Bone marrow (tissue), 2 donors: ENCODE measurements at regions not wholly inside any gene's neighbourhood (a gene's known extent, or its start where the extent isn't known, plus 50 kb on each side); places are given as distances from the start of the nearest gene placed in this dataset.
"Not testable (repeated sequence)": the region's sequence is repeated elsewhere in the genome, so short reads cannot be mapped to it uniquely, and the experiment has no call there.

ENCODE experiments used
- DNase-seq, 2 donors: peaks; one replicate each; lab custom pipeline; 2025; lab: John Stamatoyannopoulos, UW

GRCh38 chr1:191498318-191498717 lies 659.9 kb upstream of the RGS18 start:
- no peak for DNase-seq

DNA sequence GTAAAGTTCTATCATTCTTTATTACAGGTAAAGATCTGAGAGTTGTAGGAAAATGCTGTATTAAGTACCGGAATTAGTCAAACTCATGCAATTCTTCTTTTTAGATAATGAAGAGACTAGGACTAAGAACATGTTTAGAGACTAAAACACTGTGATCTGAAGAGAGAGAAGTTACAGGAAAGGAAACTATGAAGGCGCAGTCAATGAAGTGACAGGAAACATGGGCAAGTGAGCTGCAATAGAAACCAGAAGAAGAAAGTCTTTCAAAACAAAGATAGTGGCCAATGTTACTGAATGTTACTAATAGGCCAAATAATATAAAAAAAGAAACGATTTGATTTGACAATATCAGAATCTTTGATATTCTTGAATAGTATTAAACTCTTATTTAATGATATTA lies 659.4 kb upstream of the RGS18 start:
- no peak for DNase-seq

DNA sequence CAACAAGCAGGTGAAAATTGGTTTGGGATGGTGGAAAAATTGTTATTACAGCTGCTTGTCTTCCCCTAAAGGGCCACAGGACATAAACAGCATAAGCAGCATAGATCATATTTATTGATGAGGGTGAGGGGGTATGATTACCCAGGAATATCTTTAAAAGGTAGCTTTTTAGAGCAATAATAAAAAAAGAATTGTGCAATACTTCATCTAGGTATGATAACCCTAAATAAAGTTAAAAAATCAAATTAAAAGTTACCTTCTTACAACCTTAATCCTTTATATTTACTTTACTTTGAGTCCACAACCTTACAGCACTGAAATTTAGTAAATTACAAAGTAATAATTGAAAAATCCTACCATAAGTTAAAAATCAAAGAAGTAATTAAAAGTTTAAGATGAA lies 653.3 kb upstream of the RGS18 start:
- no peak for DNase-seq

- DNase-seq: no peak
Observed at GRCh38 chr1:191508239-191508638, 650.0 kb upstream of the RGS18 start.

GRCh38 chr1:191511480-191511879 lies 646.8 kb upstream of the RGS18 start:
- not testable (repeated sequence) for DNase-seq

DNA sequence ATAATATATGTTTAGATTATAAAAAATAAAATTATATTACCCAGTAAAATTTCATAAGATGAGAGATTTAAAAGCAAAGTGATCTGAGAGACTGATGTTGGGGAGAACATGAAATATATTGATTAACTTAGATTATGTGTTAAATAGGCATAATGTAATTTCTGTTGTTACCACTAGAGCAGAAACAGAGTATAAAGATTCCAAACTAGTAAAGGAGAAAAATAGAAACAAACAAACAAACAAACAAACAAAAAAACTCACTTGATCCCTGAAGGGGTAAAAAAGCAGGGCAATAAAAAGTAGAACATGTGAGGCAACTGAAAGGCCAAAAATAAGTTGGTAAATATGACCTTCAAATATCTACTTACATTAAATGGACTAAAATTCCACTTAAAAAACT lies 640.4 kb upstream of the RGS18 start:
- no peak for DNase-seq

- no peak for DNase-seq
Observed at GRCh38 chr1:191519519-191519918, 638.7 kb upstream of the RGS18 start.

GRCh38 chr1:191520345-191520744 lies 637.9 kb upstream of the RGS18 start:
- no peak for DNase-seq

DNA sequence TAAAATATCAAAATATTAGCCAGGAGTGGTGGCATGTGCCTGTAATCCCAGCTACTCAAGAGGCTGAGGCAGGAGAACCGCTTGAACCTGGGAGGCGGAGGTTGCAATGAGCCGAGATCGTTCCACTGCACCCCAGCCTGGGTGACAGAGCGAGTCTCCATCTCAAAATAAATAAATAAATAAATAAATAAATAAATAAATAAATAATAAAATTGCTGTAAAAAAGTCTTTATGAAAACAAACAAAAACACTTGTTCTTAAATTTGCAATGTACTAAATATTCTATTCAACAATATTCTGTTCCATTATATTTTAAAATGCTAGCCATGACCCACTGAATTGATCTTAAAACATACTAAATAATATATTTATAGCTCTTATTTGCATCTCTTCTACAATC lies 632.3 kb upstream of the RGS18 start:
- DNase-seq: not testable (repeated sequence)

DNA sequence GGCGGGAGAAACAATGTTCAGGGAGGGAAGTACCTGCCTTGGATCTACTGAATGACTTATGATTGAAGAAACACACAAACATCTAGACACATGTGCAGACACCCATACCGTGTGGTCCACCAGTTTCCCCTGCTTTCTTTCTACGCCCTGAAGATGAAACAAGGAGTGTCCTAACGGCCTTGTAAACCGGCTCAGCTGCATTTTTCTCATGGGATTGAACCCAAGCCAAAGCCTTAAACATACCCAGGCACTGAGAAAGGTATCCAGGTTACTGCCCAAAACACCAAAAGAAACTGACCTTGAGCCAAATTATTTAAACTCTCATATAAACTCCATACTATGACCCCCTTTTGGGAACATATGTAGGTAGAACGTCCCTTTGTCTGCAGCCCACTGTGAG lies 630.0 kb upstream of the RGS18 start:
- DNase-seq: no peak

GRCh38 chr1:191530928-191531327 lies 627.3 kb upstream of the RGS18 start:
- DNase-seq: no peak

DNA sequence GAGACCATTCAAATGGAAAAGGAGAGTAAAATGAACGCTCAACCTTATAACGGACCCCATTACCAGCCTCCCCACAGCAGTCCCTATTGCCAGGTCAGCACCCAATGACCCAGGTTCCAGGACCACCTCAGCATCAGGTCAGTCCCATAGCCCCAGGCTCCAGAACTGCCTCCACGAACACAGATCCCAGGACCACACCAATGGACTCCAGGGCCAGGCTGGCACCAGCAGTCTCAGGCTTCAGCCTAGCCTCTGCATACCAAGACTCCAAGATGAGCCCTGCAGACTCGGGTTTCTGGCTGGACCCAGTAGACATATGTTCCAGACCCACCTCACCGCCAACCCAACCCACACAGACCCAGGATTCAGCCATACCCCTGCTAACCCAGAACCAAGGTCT lies 625.0 kb upstream of the RGS18 start:
- no peak for DNase-seq

- DNase-seq: no peak
Observed at GRCh38 chr1:191536791-191537429, 621.4 kb upstream of the RGS18 start.

DNA sequence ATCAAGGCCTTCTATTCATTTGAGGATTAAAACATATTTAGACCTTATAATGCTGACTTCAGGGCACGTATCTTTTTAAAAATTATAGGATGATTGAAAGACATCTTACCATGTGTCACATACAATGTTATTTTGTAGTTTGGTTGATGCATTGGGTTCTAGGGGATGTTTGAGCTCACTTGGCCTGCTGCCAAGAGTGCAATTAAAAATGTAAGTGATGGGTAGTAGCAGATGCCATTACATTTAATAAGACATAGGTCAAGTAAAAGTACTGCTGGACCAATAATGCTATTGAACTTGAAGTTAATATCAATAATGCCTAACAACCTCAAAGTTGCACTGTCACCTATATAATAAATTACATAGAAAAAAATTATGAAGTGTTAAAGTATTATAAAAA lies 616.5 kb upstream of the RGS18 start:
- DNase-seq: no peak

GRCh38 chr1:191542444-191542843 lies 615.8 kb upstream of the RGS18 start:
- DNase-seq: no peak

DNA sequence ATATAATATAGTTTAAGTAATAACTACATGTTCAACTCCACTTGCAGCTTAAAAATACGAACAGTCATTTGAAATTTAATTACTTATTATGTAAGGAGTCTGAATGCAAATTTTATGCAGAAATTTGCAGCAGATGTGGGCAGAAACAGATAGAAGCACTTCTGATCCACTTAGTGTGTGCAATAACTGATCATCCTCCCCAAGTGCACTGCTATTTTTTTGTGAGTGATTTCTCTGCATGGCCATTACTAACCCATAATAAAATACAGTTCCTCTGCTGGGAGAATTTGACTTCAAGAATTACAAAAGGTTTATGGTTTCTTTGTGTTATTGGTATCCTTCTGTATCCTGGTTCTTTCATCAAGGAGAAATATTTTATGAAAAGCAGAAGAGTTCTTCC lies 611.5 kb upstream of the RGS18 start:
- no peak for DNase-seq

DNA sequence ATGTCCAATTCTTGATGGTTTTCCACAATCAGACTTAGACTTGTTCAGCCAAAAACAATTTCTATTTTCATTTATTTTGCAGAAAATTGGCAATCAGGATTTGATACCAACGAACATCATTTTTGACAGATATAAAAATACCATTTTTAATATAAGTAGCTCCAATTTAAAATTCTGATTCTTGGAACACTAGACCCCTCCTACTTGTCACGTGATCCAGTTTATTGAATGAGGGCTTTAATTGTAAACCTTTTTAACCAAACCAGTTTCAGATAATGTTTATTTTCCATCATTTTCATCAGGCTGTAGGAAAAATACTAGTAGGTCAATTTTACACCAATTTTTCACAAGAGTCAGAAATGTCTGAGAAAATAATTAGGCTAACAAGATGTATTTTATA lies 607.2 kb upstream of the RGS18 start:
- no peak for DNase-seq

GRCh38 chr1:191558379-191558778 lies 599.9 kb upstream of the RGS18 start:
- no peak for DNase-seq

DNA sequence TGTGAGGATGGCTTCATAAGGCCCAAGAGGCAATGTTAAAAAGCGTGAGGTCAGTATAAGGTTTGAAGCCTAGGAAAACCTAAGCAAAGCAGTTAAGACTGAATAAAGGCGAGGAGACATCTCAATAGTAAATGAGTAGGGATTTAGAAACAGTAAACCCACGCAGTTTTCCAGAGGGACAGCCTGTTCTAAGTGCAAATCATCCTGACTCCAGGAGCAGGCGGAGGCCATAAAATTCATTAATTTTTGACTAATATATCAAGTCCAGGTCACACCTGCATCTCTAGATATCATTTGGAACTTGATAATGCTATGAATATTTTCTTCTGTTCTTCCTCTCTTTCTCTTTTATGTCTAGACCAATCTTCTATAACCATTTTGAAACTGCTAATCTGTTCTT lies 597.0 kb upstream of the RGS18 start:
- no peak for DNase-seq

DNA sequence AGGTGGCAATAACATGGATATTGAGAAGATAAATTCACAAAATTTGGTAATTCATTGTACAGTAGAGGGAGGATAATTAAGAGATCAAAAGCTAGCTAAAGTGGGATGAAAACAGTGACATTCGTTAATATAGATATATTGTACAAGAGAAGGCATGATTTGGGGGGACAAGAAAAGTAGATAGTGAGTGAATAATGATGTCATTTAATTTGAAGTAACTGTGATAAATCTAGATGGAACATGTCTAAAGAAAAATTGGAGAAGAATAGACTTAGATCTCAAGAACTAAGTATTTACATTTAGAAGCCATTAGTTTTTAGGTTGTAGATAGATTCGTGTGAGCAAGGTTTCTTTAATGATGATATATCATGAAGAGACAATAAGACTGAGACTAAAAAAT lies 594.0 kb upstream of the RGS18 start:
- DNase-seq: no peak

DNA sequence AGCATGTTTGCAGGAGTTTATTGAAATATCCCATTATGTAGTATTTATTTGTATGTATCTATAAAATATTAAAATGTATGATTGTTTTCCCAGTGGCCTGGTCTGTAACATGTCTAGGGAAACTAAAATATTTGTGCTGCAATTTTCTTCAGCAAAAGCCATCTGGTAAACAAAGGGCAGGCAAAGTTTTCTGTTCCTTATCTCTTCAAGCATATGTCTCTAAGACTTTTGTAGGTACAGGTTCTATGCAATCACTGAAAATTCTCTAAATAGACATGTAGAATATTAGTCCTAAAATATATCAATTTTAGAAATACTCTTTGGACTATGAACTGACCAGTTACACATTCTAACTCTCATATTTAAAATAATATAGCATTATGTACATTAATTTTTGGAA lies 585.8 kb upstream of the RGS18 start:
- DNase-seq: no peak

GRCh38 chr1:191575180-191575579 lies 583.1 kb upstream of the RGS18 start:
- DNase-seq: no peak

DNA sequence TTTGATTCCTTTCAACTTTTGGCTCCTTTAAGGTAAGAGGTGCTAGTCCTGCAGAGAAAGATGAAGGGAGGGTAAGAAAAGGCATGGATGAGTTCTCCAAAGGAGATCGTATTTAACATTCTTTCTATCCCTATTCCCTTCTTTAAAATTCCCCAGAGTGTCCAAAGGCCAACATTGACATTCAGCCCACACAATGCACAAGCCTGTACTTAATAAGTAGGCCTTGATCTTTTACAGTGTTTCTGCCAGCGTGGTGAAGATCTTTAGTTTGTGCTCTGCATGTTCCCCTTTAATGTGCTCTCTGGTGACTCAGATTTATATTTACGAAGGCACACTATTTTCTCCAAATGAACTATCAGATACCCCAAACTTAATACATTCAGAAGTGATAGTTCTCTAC lies 582.5 kb upstream of the RGS18 start:
- no peak for DNase-seq

DNA sequence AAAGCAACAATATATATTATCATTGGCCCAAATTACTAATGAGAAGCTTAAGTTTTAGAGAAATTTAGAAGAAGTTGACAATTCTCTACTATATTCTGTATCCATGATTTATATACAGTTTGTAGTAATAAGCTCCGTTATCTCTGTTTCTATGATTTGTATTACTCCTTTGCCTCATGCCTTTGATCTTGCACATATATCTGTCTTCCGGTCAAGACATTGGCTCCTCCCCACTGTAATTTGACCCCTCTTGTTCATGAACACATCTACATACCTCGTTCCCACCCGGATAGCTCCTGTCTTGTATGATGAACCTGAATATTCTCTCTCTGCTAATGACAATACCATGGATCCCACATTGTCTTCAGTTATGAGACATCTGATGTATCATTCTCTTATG lies 581.0 kb upstream of the RGS18 start:
- no peak for DNase-seq

DNA sequence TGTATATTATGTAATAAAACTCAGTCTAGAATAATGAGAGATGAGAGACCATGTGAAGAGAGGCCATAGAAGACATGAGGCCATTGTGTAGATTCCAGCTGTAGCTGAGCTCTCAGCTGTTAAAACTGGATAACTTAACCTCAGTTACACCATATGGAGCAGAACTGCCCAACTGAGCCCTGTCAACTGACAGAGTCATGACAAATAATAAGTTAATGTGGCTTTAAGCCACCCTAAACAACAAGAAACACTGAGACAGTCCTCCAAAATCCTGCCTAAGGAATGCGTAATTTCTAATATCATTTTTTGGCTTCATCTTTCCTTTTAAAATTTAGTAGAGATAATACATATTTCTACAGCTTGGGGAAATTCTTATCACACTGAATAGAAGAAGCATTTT lies 580.0 kb upstream of the RGS18 start:
- DNase-seq: no peak
